ENCODE measurements at regions not wholly inside any gene's neighbourhood (a gene's known extent, or its start where the extent isn't known, plus 50 kb on each side); places are given as distances from the start of the nearest gene placed in this dataset.

DNA sequence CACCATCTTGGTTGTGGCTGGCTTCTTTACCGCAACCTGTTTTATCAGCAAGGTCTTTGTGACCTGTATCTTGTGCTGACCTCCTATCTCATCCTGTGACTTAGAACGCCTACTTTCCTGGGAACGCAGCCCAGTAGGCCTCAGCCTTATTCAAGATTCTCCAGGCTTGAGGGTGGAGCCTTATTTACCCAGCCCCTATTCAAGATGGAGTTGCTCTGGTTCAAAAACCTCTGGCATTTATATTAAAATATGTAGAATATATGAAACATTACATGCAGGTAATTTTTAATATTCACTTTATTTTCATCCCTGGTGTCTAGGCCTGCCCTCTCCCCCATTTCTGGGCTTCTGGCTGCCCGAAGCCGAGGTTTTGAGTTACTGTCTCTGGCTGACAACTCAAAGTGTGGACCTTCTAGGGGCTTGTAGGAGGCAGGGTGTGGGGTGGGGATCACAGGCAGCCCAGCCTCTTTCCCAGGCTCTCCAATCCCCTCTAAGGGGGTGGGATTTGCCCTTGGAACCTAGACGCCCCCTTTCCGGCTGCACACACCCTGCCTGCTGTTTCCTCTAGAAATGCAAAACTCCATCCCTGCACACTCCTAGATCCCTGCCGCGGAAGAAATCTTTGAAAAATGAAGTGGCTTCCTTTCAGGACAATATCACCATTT lies 152.0 kb downstream of the KCNJ12 start:
- intact Hi-C loops (cut with DNase I): no loop called here
- DNase-seq (ENCODE audit: extremely low spot score in 2 of 2): no peak
- H3K9me3 ChIP-seq: no peaks in the 10 kb centered on the region

DNA sequence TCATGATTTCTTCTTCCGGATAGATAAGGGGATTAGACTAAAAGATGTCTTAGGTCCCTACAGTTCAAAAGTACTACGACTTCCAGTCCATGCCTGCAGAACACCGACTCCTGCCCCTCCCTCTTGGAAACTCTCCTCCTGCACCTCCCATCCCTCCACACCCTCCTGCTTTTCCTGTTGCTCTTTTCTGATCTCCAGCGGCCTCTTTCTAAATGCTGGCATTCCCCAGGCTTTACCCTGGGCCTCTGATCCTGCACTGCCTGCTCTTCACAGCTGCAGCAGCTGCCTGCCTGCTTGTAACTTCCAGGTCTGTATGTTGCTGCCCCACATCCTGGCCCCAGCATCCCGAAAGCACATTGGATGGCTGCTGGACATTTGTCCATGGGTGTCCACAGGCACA lies 154.2 kb downstream of the KCNJ12 start:
- peaks cover 5% of the 10 kb centered on the region for H3K4me1 ChIP-seq
- no peak overlapping the region for H3K4me3 ChIP-seq
- peaks cover 0 to 20% of the 10 kb centered on the region in 2 donors for H3K36me3 ChIP-seq
- TF ChIP-seq, protein P1, sequence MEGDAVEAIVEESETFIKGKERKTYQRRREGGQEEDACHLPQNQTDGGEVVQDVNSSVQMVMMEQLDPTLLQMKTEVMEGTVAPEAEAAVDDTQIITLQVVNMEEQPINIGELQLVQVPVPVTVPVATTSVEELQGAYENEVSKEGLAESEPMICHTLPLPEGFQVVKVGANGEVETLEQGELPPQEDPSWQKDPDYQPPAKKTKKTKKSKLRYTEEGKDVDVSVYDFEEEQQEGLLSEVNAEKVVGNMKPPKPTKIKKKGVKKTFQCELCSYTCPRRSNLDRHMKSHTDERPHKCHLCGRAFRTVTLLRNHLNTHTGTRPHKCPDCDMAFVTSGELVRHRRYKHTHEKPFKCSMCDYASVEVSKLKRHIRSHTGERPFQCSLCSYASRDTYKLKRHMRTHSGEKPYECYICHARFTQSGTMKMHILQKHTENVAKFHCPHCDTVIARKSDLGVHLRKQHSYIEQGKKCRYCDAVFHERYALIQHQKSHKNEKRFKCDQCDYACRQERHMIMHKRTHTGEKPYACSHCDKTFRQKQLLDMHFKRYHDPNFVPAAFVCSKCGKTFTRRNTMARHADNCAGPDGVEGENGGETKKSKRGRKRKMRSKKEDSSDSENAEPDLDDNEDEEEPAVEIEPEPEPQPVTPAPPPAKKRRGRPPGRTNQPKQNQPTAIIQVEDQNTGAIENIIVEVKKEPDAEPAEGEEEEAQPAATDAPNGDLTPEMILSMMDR (IDR thresholded peaks at IDR 0.05): no peak
- TF ChIP-seq POLR2AphosphoS5 (IDR thresholded peaks at IDR 0.05; ENCODE audit: insufficient read depth in 1 of 2, low read depth in 1 of 2) (no peak), POLR2A (IDR thresholded peaks at IDR 0.05) (no peak)
- DNase-seq (ENCODE audit: extremely low spot score in 2 of 2): no peak
- no peaks in the 10 kb centered on the region for H3K9me3 ChIP-seq
- no peak overlapping the region for H3K27ac ChIP-seq
- no peaks in the 10 kb centered on the region for H3K27me3 ChIP-seq
- intact Hi-C loops (cut with DNase I): no loop called here

More for the DNA sequence above, 152.0 kb downstream of the KCNJ12 start:
- TF ChIP-seq POLR2A (IDR thresholded peaks at IDR 0.05) (no peak), POLR2AphosphoS5 (IDR thresholded peaks at IDR 0.05; ENCODE audit: insufficient read depth in 1 of 2, low read depth in 1 of 2) (no peak)
- TF ChIP-seq, protein P1 (IDR thresholded peaks at IDR 0.05): no peak
- H3K4me3 ChIP-seq: no peak overlapping the region
- no peaks in the 10 kb centered on the region for H3K27me3 ChIP-seq
- H3K27ac ChIP-seq: no peak overlapping the region
- H3K36me3 ChIP-seq: peaks cover 0 to 1% of the 10 kb centered on the region in 2 donors
- H3K4me1 ChIP-seq: peaks cover 5% of the 10 kb centered on the region

DNA sequence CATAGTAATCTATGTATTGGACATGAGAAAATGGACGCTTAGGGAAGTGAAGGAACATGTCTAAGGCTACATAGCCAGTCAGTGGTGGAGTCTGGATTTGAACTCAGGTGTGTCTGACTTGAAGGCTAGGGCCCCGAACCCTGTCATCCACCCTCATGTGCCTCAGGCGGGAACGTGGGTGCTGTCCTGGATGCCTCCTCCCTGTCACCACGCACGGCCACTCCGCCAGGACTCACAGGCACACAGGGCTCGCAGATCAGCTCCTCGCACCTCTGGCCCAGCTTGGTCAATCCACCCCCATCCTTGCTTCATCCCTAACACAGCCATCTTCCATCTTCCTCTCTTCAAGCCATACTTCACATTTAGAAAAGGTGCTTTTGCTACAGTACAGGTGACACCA lies 154.7 kb downstream of the KCNJ12 start:
- Histone ChIP-seq H3K36me3 (peaks cover 0 to 22% of the 10 kb centered on the region in 2 donors), H3K4me3 (no peak overlapping the region), H3K27ac (no peak overlapping the region), H3K27me3 (no peaks in the 10 kb centered on the region), H3K4me1 (peaks cover 5% of the 10 kb centered on the region), H3K9me3 (no peaks in the 10 kb centered on the region)
- DNase-seq (ENCODE audit: extremely low spot score in 2 of 2): no peak
- intact Hi-C loops (cut with DNase I): no loop called here
- TF ChIP-seq, protein P1 (IDR thresholded peaks at IDR 0.05): no peak

DNA sequence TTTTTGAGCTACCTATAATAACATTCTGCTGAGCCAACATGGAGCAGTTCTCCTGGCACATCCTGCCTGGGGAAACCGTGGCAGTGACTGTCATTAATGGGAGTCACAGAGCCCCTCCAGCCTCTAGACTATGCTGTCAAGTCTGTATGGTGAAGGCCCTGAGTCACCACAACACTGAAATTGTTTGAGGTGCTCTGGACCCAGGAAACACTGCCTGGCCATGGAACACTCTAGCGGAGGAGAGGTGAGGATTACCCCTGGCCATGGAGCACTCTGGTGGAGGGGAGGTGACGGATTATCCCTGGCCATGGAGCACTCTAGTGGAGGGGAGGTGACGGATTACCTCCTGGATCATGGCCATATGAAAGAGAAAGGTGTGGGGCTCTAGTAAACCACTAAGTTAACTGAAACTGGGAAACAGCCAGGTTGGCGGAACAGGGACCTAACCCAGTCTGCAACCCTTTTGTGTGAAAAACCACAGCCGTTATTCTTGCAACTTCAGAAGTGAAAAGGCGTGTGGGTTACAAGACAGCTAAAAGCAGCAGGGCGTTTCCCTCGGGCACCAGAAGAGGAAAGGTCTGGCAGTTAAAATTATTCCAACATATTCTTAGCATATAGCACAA lies 156.7 kb downstream of the KCNJ12 start:
- TF ChIP-seq POLR2AphosphoS5 (IDR thresholded peaks at IDR 0.05; ENCODE audit: insufficient read depth in 1 of 2, low read depth in 1 of 2) (no peak), POLR2A (IDR thresholded peaks at IDR 0.05) (no peak)
- TF ChIP-seq, protein P1 (IDR thresholded peaks at IDR 0.05): no peak

DNA sequence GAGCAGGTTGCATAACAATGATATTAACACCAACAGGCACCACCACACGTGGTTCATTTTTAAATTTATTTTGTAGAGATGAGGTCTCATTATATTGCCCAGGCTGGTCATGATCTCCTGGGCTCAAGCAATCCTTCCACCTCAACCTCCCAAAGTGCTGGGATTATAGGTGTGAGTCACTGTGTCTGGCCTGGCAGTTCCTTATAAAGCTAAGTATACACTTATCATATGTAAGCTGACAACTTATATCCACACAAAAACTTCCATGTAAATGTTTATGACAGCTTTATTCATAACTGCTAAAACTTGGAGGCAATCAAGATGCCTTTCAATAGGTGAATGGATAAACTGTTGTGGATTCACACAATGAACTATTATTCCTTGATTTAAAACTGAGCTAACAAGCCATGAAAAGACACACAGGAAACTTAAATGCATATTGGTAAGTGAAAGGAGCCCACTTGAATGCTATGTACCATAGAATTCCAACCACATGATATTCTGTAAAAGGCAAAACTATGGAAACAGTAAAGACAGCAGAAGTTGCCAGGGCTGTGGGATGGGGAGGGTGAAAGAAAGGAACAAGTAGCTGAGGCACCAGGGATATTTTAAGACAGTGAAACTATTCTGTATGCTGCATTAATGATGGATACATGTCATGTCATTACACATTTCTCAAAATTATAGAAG lies 156.5 kb upstream of the KCNJ18 start:
- peaks cover 9% of the 10 kb centered on the region for H3K9me3 ChIP-seq
- TF ChIP-seq, protein P1 (IDR thresholded peaks at IDR 0.05): no peak
- TF ChIP-seq POLR2A (IDR thresholded peaks at IDR 0.05) (no peak), POLR2AphosphoS5 (IDR thresholded peaks at IDR 0.05; ENCODE audit: insufficient read depth in 1 of 2, low read depth in 1 of 2) (no peak)
- H3K4me1 ChIP-seq: no peaks in the 10 kb centered on the region
- H3K4me3 ChIP-seq: no peak overlapping the region
- no peak for DNase-seq (ENCODE audit: extremely low spot score in 2 of 2)
- no peaks in the 10 kb centered on the region for H3K27me3 ChIP-seq
- H3K27ac ChIP-seq: no peak overlapping the region
- intact Hi-C loops (cut with DNase I): no loop called here
- peaks cover 0 to 22% of the 10 kb centered on the region in 2 donors for H3K36me3 ChIP-seq

More for the DNA sequence above, 156.7 kb downstream of the KCNJ12 start:
- H3K27me3 ChIP-seq: no peaks in the 10 kb centered on the region
- no peak overlapping the region for H3K27ac ChIP-seq
- H3K9me3 ChIP-seq: peaks cover 6% of the 10 kb centered on the region
- peaks cover 0 to 22% of the 10 kb centered on the region in 2 donors for H3K36me3 ChIP-seq
- intact Hi-C loops (cut with DNase I): no loop called here
- peaks cover 5% of the 10 kb centered on the region for H3K4me1 ChIP-seq
- DNase-seq (ENCODE audit: extremely low spot score in 2 of 2): no peak
- H3K4me3 ChIP-seq: no peak overlapping the region

Data from vagina (tissue), 2 donors.